SK-N-SH (cell line): ENCODE measurements at regions not wholly inside any gene's neighbourhood (a gene's known extent, or its start where the extent isn't known, plus 50 kb on each side); places are given as distances from the start of the nearest gene placed in this dataset.

Experiments
- CTCF ChIA-PET: fragments of 300-600, 350-600 bp; formaldehyde crosslinking; extraction: SDS; loops from one replicate; lab custom pipeline; 2021; lab: Yijun Ruan, JAX
- POLR2A ChIA-PET: fragments of 350-600 bp; sonication (Branson Sonifier 250); formaldehyde crosslinking; extraction: SDS; loops from one replicate; lab custom pipeline; 2020; ENCODE audit warnings: antibody characterized with exemption, inconsistent platforms; lab: Yijun Ruan, JAX
- DNase-seq: peaks from one replicate; pipeline ENCODE4 v3.0.0; 2012
- H2AFZ ChIP-seq: fragments of 200-600 bp; sonication (generic); 2 replicates; pipeline ENCODE4 v1.8.1; 2016; ENCODE audit warnings: antibody characterized with exemption, mild to moderate bottlenecking, low read depth
- H3F3A ChIP-seq: fragments of 200-600 bp; sonication (generic); replicated peaks from 2 replicates; pipeline ENCODE3; 2016; ENCODE audit warnings: antibody characterized with exemption, mild to moderate bottlenecking; ENCODE audit not compliant: insufficient read depth
- H3K27ac ChIP-seq, 2 experiments: fragments of 200-500 bp in 1 of 2; fragments of 200-600 bp in 1 of 2; sonication (Bioruptor generic) in 1 of 2; sonication (generic), shearing (Covaris generic) in 1 of 2; 2 replicates each; pipeline versions ENCODE4 v1.5.1 to v1.6.1; 2014 to 2016; ENCODE audit warnings: low read depth in 2 of 2, inconsistent platforms in 1 of 2, low read length in 1 of 2, mild to moderate bottlenecking in 1 of 2, mixed read lengths in 1 of 2
- H3K27me3 ChIP-seq: fragments of 200-600 bp; sonication (generic), shearing (Covaris generic); 2 replicates; pipeline ENCODE4 v1.6.1; 2016; ENCODE audit warnings: mixed run types; ENCODE audit not compliant: insufficient read depth
- H3K36me3 ChIP-seq, 2 experiments: fragments of 200-500 bp in 1 of 2; fragments of 200-600 bp in 1 of 2; sonication (Bioruptor generic) in 1 of 2; sonication (generic) in 1 of 2; replicated peaks in 1 of 2; 2 replicates each; pipeline versions ENCODE3 to v1.5.1; 2014 to 2016; ENCODE audit warnings: low read length in 1 of 2, mild to moderate bottlenecking in 1 of 2; ENCODE audit not compliant: insufficient read depth in 2 of 2, control insufficient read depth in 1 of 2
- H3K4me1 ChIP-seq, 2 experiments: fragments of 200-500 bp in 1 of 2; fragments of 200-600 bp in 1 of 2; sonication (Bioruptor generic) in 1 of 2; sonication (generic), shearing (Covaris generic) in 1 of 2; 2 replicates each; pipeline versions ENCODE4 v1.5.1 to v1.6.1; 2014 to 2016; ENCODE audit warnings: low read depth in 1 of 2, low read length in 1 of 2, mixed run types in 1 of 2; ENCODE audit not compliant: insufficient read depth in 2 of 2, control insufficient read depth in 1 of 2
- H3K4me2 ChIP-seq: fragments of 200-600 bp; sonication (generic), shearing (Covaris generic); 2 replicates; pipeline ENCODE4 v1.6.1; 2017; ENCODE audit warnings: mixed run types
- H3K4me3 ChIP-seq, 2 experiments: fragments of 200-500 bp in 1 of 2; fragments of 200-600 bp in 1 of 2; sonication (Bioruptor generic) in 1 of 2; sonication (generic), shearing (Covaris generic) in 1 of 2; 2 replicates each; pipeline versions ENCODE4 v1.5.1 to v1.8.1; 2014 to 2016; ENCODE audit warnings: low read depth in 2 of 2, inconsistent platforms in 1 of 2, low read length in 1 of 2, mild to moderate bottlenecking in 1 of 2, mixed read lengths in 1 of 2, moderate library complexity in 1 of 2
- H3K79me2 ChIP-seq: fragments of 200-600 bp; sonication (generic); 2 replicates; pipeline ENCODE4 v1.8.1; 2017; ENCODE audit warnings: mild to moderate bottlenecking; ENCODE audit not compliant: insufficient read depth
- H3K9ac ChIP-seq: fragments of 200-600 bp; sonication (generic); 2 replicates; pipeline ENCODE4 v1.6.1; 2017; ENCODE audit warnings: mixed run types
- H3K9me2 ChIP-seq: fragments of 200-600 bp; sonication (generic); 2 replicates; pipeline ENCODE4 v1.6.1; 2017; ENCODE audit warnings: mixed run types
- H3K9me3 ChIP-seq: fragments of 200-600 bp; sonication (generic); 2 replicates; pipeline ENCODE4 v1.6.1; 2017; ENCODE audit warnings: mixed run types, mild to moderate bottlenecking, moderate library complexity
- H4K20me1 ChIP-seq: fragments of 200-600 bp; sonication (generic); 2 replicates; pipeline ENCODE4 v1.6.1; 2017; ENCODE audit warnings: mild to moderate bottlenecking, mixed run types; ENCODE audit not compliant: insufficient read depth
- CHD2 ChIP-seq: fragments of 150-350 bp; IDR thresholded peaks from 2 replicates; pipeline ENCODE4 v1.6.1; 2018; ENCODE audit warnings: low read length; ENCODE audit not compliant: partially characterized antibody
- EP300 ChIP-seq, 2 experiments: IDR thresholded peaks; 2 replicates each; pipeline versions ENCODE4 v1.4.0 to v1.6.1; 2012; ENCODE audit warnings: borderline replicate concordance in 1 of 2, low read depth in 1 of 2, low read length in 1 of 2
- EZH2phosphoT487 ChIP-seq: fragments of 200-600 bp; sonication (generic); IDR thresholded peaks from 2 replicates; pipeline ENCODE4 v1.6.1; 2017; ENCODE audit warnings: low read depth, mixed run types, mild to moderate bottlenecking, antibody characterized with exemption, moderate library complexity, borderline replicate concordance
- FOXJ3 ChIP-seq: sonication (generic); formaldehyde crosslinking; IDR thresholded peaks from 2 replicates; pipeline ENCODE4 v1.5.1; 2020; ENCODE audit warnings: mild to moderate bottlenecking, missing genetic modification reagents
- GATA2 ChIP-seq: sonication (generic); formaldehyde crosslinking; IDR thresholded peaks from 2 replicates; pipeline ENCODE4 v1.5.0; 2020; ENCODE audit warnings: mild to moderate bottlenecking, missing genetic modification reagents
- JUND ChIP-seq: IDR thresholded peaks from 2 replicates; pipeline ENCODE4 v1.4.0; 2012
- MXI1 ChIP-seq: IDR thresholded peaks from 2 replicates; pipeline ENCODE4 v1.6.1; 2012; ENCODE audit warnings: mild to moderate bottlenecking, low read depth, low read length, improper control_type of control experiment
- RAD21 ChIP-seq: IDR thresholded peaks from 2 replicates; pipeline ENCODE4 v1.6.1; 2012; ENCODE audit warnings: mild to moderate bottlenecking, low read length
- SIN3A ChIP-seq: IDR thresholded peaks from 2 replicates; pipeline ENCODE4 v1.6.1; 2012; ENCODE audit warnings: low read depth, mild to moderate bottlenecking, low read length, moderate library complexity, borderline replicate concordance
- TCF12 ChIP-seq: IDR thresholded peaks from 2 replicates; pipeline ENCODE4 v1.4.0; 2012
- USF1 ChIP-seq: IDR thresholded peaks from 2 replicates; pipeline ENCODE4 v1.4.0; 2012; ENCODE audit warnings: low read depth, borderline replicate concordance
- ZBTB33 ChIP-seq: IDR thresholded peaks from 2 replicates; pipeline ENCODE4 v1.4.0; 2012; ENCODE audit warnings: low read depth, borderline replicate concordance
- WGBS: methylation state at CpG from one replicate; pipeline ENCODE4 v1.1.6; 2017; ENCODE audit warnings: low lambda C conversion rate; 5-methylcytosine and 5-hydroxymethylcytosine counted together
- TF ChIP-seq, protein P1 (sequence below): fragments of 200-600 bp; sonication (generic); IDR thresholded peaks from 2 replicates; pipeline ENCODE4 v1.6.1; 2017; ENCODE audit warnings: antibody characterized with exemption, mild to moderate bottlenecking, moderate library complexity

GRCh38 chr12:42919691-42920090, 330.1 kb upstream of the PRICKLE1 start (continued):
- TF ChIP-seq, protein P1, sequence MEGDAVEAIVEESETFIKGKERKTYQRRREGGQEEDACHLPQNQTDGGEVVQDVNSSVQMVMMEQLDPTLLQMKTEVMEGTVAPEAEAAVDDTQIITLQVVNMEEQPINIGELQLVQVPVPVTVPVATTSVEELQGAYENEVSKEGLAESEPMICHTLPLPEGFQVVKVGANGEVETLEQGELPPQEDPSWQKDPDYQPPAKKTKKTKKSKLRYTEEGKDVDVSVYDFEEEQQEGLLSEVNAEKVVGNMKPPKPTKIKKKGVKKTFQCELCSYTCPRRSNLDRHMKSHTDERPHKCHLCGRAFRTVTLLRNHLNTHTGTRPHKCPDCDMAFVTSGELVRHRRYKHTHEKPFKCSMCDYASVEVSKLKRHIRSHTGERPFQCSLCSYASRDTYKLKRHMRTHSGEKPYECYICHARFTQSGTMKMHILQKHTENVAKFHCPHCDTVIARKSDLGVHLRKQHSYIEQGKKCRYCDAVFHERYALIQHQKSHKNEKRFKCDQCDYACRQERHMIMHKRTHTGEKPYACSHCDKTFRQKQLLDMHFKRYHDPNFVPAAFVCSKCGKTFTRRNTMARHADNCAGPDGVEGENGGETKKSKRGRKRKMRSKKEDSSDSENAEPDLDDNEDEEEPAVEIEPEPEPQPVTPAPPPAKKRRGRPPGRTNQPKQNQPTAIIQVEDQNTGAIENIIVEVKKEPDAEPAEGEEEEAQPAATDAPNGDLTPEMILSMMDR: no peak
- TF ChIP-seq SIN3A (no peak), USF1 (no peak)
- TF ChIP-seq, all 33 proteins: peak for 0

DNA sequence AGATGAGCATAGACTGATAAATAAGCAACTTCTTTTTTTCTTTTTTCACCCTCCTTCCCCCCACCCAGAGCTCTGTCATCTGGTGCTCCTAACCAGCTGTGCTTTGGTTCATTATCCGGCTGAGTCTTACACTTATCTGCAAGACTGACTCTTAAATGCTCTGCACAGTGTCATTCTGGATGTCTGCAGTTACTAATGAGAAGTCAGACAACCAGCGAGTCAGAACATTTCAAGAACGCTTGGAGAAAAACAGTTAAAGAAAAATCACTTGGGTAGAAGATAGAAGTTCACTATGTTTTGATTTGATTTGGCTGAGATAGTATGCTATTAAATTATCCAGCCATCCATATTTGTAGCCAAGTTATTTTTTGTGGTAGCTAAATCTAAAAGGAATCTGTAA, 328.9 kb upstream of the PRICKLE1 start:
- WGBS: 5% methylated on average over 3 of the region's 3 CpGs
- Histone ChIP-seq H3K9me3 (no peaks in the 10 kb centered on the region), H3F3A (no peaks in the 10 kb centered on the region), H3K27ac (peak overlapping the region in 1 of 2 experiments; percentile 67; a peak in 2 of 4 replicates), H2AFZ (no peak overlapping the region), H3K27me3 (no peaks in the 10 kb centered on the region), H3K36me3 (no peaks in the 10 kb centered on the region), H3K9me2 (no peaks in the 10 kb centered on the region), H3K79me2 (no peaks in the 10 kb centered on the region), H3K4me3 (no peak overlapping the region), H3K9ac (no peak overlapping the region), H3K4me2 (no peak overlapping the region), H3K4me1 (peaks cover 0 to 17% of the 10 kb centered on the region in 2 experiments; a peak in 2 of 4 replicates), H4K20me1 (no peaks in the 10 kb centered on the region)
- POLR2A ChIA-PET: no interaction called here
- peak; percentile 8 for DNase-seq
- peak; percentile 56; the same call in 1 of the 2 replicates for TF ChIP-seq FOXJ3 (CRISPR knock-in tag)
- TF ChIP-seq, protein P1: no peak
- TF ChIP-seq JUND: no peak
- no peak for TF ChIP-seq CHD2
- no peak for TF ChIP-seq ZBTB33
- TF ChIP-seq EP300 (IDR thresholded peaks at IDR 0.05; ENCODE audit: borderline replicate concordance in 1 of 2, low read depth in 1 of 2, low read length in 1 of 2): peak in 1 of 2 experiments; percentile 76; a peak in 1 of 4 replicates
- peak; percentile 16; the same call in 1 of the 2 replicates for TF ChIP-seq TCF12
- peak; percentile 74 for TF ChIP-seq GATA2
- TF ChIP-seq MXI1: no peak
- no peak for TF ChIP-seq EZH2phosphoT487
- TF ChIP-seq RAD21: no peak
- CTCF ChIA-PET: interaction anchor here (1.0 kb wide), 2 partner anchors 12 to 436 kb away, joined by 4 read pairs; no protein-coding TSS in a partner anchor
